ENCODE measurements at regions not wholly inside any gene's neighbourhood (a gene's known extent, or its start where the extent isn't known, plus 50 kb on each side); places are given as distances from the start of the nearest gene placed in this dataset.

GRCh38 chr1:238401144-238401543, 510.4 kb upstream of the ZP4 start:
- DNase-seq = no peak
- H3K9me3 ChIP-seq (replicated peaks; ENCODE audit: insufficient read depth, low read length) = no peaks in the 10 kb centered on the region
- no peaks in the 10 kb centered on the region for H3K4me1 ChIP-seq (ENCODE audit: low read length)
- no peak overlapping the region for H3K27ac ChIP-seq (ENCODE audit: low read length)
- H3K4me3 ChIP-seq (ENCODE audit: low read length) = no peak overlapping the region
- H3F3A ChIP-seq (ENCODE audit: insufficient read depth, low read length) = no peaks in the 10 kb centered on the region
- no peak overlapping the region for H3K4me2 ChIP-seq (ENCODE audit: low read depth, low read length)
- TF ChIP-seq EZH2 (optimal IDR thresholded peaks at IDR 0.05; ENCODE audit: low read depth, low read length) = no peak
- no peak for TF ChIP-seq EZH2phosphoT487 (IDR thresholded peaks at IDR 0.05; ENCODE audit: low read length)
- no peak for TF ChIP-seq CTCF (IDR thresholded peaks at IDR 0.05; ENCODE audit: low read length)
- H3K36me3 ChIP-seq (replicated peaks; ENCODE audit: insufficient read depth, low read length) = no peaks in the 10 kb centered on the region
- H3K27me3 ChIP-seq (replicated peaks; ENCODE audit: insufficient read depth, low read length) = no peaks in the 10 kb centered on the region
- no peaks in the 10 kb centered on the region for H4K20me1 ChIP-seq (ENCODE audit: insufficient read depth, low read length)
- no peak overlapping the region for H3K9ac ChIP-seq (ENCODE audit: low read length)
- H3K9me2 ChIP-seq (replicated peaks; ENCODE audit: insufficient read depth, low read length) = no peaks in the 10 kb centered on the region
- H3K79me2 ChIP-seq (ENCODE audit: low read length) = no peaks in the 10 kb centered on the region
- no peak overlapping the region for H2AFZ ChIP-seq (ENCODE audit: low read length)

DNA sequence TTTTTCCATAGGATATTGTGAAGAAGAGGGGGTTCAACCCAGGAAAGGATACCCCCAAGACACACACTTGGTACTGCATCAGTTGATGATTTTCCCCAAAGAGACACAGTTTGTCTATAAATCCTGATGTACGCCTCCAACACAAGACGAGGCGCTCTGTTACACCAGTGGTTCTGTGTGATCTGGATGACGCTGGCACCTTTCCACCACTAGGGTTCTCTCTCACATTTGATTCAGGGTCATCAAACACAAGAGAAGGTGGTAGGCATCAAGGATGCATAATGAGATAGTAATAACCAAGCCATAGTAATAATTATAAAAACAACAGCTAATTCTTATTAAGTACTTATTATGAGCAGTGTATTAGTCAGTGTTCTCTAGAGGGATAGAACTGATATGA, 508.8 kb upstream of the ZP4 start:
- H3K9me3 ChIP-seq (replicated peaks; ENCODE audit: insufficient read depth, low read length) = no peaks in the 10 kb centered on the region
- H3K9ac ChIP-seq (ENCODE audit: low read length) = no peak overlapping the region
- H3K4me3 ChIP-seq (ENCODE audit: low read length) = no peak overlapping the region
- H3K9me2 ChIP-seq (replicated peaks; ENCODE audit: insufficient read depth, low read length) = no peaks in the 10 kb centered on the region
- H4K20me1 ChIP-seq (ENCODE audit: insufficient read depth, low read length) = no peaks in the 10 kb centered on the region
- H3K27ac ChIP-seq (ENCODE audit: low read length) = no peak overlapping the region
- no peaks in the 10 kb centered on the region for H3F3A ChIP-seq (ENCODE audit: insufficient read depth, low read length)
- no peaks in the 10 kb centered on the region for H3K4me1 ChIP-seq (ENCODE audit: low read length)
- no peak for DNase-seq
- H3K4me2 ChIP-seq (ENCODE audit: low read depth, low read length) = no peak overlapping the region
- H3K36me3 ChIP-seq (replicated peaks; ENCODE audit: insufficient read depth, low read length) = no peaks in the 10 kb centered on the region
- no peaks in the 10 kb centered on the region for H3K79me2 ChIP-seq (ENCODE audit: low read length)
- TF ChIP-seq EZH2phosphoT487 (IDR thresholded peaks at IDR 0.05; ENCODE audit: low read length) = no peak
- no peak; the same call in 1 of the 2 replicates for TF ChIP-seq CTCF (IDR thresholded peaks at IDR 0.05; ENCODE audit: low read length)
- TF ChIP-seq EZH2 (optimal IDR thresholded peaks at IDR 0.05; ENCODE audit: low read depth, low read length) = no peak
- no peaks in the 10 kb centered on the region for H3K27me3 ChIP-seq (replicated peaks; ENCODE audit: insufficient read depth, low read length)
- H2AFZ ChIP-seq (ENCODE audit: low read length) = no peak overlapping the region

DNA sequence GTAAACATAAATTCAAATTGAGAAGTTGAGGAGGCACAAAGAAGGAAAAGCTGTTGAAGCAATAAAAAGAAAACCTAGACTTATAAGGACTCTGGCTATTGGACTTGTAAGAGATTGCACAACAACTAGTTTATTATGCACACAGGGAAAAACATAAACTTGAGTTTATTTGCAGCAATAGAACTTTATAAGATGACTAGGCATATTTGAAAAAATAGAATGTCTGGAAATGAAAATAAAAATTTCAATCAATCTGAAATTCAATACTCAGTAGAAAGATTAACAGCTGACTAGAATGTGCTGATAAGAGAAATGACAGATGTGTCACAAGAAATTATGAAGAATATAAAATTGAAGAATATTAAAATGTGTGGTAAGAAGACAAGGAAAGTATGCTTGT, 505.4 kb upstream of the ZP4 start:
- Histone ChIP-seq H3F3A (ENCODE audit: insufficient read depth, low read length) (no peaks in the 10 kb centered on the region), H3K79me2 (ENCODE audit: low read length) (no peaks in the 10 kb centered on the region), H3K27me3 (replicated peaks; ENCODE audit: insufficient read depth, low read length) (no peaks in the 10 kb centered on the region), H4K20me1 (ENCODE audit: insufficient read depth, low read length) (no peaks in the 10 kb centered on the region), H3K27ac (ENCODE audit: low read length) (no peak overlapping the region), H3K9me3 (replicated peaks; ENCODE audit: insufficient read depth, low read length) (no peaks in the 10 kb centered on the region), H3K9me2 (replicated peaks; ENCODE audit: insufficient read depth, low read length) (no peaks in the 10 kb centered on the region), H3K4me3 (ENCODE audit: low read length) (no peak overlapping the region), H3K4me2 (ENCODE audit: low read depth, low read length) (no peak overlapping the region), H3K9ac (ENCODE audit: low read length) (no peak overlapping the region), H3K4me1 (ENCODE audit: low read length) (no peaks in the 10 kb centered on the region), H3K36me3 (replicated peaks; ENCODE audit: insufficient read depth, low read length) (no peaks in the 10 kb centered on the region), H2AFZ (ENCODE audit: low read length) (no peak overlapping the region)
- TF ChIP-seq EZH2phosphoT487 (IDR thresholded peaks at IDR 0.05; ENCODE audit: low read length) (no peak), EZH2 (optimal IDR thresholded peaks at IDR 0.05; ENCODE audit: low read depth, low read length) (no peak), CTCF (IDR thresholded peaks at IDR 0.05; ENCODE audit: low read length) (no peak)
- DNase-seq = no peak

Data from MM.1S (cell line).